ENCODE measurements at regions not wholly inside any gene's neighbourhood (a gene's known extent, or its start where the extent isn't known, plus 50 kb on each side); places are given as distances from the start of the nearest gene placed in this dataset.
"Not testable (repeated sequence)": the region's sequence is repeated elsewhere in the genome, so short reads cannot be mapped to it uniquely, and the experiment has no call there.

DNA sequence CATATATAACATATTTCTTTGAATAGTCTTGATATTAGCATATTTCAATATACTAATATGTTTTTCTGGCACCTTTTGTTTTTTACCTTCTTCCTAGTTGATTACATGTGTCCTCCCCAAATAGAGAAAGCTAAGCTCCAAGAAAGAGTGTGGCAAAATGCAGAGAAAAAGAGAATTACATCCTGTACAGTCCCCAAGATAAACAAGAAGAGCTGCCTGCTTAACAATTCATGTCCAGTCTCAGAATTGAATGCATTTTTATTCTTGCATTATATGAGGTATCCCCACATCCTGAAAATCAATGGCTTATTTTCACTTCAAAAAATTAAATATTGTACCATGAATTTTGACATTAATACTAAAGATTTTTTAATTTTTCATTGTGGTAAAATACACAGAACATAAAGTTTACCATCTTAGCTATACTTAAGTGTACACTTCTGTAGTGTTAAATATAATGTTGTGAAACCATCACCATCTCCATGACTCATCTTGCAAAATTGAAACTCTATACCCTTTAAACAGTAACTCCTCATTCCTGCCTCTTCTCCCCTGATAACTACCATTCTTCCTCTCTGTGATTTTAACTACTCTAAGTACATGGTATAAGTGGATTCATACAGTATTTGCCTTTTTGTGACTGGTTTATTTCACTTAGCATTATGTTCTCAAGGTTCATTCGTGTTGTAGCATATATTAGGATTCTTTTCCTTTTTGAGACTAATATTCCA lies 490.3 kb downstream of the COL12A1 start:
- no peak for DNase-seq (ENCODE audit: low spot score)

DNA sequence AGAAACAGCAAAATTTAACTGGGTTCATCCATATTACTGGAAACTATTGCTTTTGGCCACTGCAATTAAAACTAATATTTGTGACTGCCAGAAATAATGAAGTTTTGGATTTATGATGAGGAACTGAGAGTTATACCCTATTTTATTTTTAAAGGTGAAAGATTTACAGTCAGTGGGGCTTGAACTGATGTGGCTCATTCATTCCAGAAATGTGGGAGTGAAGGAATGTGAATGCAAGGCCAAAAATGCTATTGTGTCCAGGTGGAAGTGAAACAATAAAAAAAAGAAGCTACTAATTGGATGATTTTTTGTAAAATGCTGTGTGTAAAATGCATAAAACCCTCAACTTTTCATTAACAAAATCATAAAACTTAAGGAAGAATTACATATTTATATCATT lies 491.9 kb downstream of the COL12A1 start:
- no peak for DNase-seq (ENCODE audit: low spot score)

DNA sequence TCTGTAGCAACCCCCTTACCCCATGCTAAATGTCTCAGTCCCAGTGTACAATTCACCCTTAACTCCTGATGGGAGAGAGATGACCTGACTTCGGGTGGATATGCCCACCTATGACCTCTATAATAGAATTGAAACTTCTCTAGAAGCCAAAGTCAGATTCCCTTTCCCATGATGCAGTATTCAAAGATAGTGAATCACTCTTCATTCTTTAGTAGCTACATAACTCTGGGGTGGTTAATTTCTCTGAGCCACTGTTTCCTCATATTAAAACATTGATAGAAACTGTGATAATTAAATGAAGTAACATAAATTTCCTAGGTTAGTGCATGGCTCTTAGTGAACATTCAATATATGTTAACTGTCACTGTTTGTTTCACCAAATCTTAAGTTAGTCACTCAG lies 500.4 kb downstream of the COL12A1 start:
- peak; percentile 43 for DNase-seq (ENCODE audit: low spot score)

DNA sequence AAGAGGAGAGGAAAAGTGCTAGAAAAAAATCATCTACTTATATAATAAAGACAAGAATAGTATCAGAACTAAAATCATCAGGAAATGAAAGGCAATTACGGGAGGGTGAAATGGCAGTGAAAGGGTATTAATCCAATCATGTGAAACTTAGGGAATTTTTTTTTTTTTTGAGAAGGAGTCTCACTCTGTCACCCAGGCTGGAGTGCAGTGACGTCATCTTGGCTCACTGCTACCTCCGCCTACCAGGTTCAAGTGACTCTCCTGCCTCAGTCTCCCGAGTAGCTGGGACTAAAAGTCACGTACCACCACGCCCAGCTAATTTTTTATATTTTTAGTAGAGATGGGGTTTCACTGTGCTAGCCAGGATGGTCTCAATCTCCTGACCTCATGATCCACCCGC lies 501.3 kb downstream of the COL12A1 start:
- not testable (repeated sequence) for DNase-seq (ENCODE audit: low spot score)

DNA sequence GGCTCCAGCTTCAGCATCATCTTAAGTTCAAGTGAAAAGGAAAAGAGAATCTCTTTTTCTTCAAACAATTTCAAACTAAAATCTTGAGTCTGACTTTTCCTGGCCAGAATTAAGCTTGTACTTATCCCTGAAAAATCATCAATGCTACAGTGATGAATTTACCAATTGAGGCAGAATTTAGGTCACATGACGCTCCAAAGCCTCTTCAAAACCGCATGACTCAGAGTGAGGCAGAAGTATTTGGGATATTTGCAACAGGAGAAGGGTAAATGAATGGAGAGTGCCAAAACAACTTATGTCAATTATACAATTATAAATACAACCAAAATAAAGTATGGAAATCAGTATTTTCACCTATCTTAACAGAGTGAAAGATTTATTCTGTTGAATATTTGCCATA lies 515.5 kb downstream of the COL12A1 start:
- DNase-seq (ENCODE audit: low spot score) = peak; percentile 9

DNA sequence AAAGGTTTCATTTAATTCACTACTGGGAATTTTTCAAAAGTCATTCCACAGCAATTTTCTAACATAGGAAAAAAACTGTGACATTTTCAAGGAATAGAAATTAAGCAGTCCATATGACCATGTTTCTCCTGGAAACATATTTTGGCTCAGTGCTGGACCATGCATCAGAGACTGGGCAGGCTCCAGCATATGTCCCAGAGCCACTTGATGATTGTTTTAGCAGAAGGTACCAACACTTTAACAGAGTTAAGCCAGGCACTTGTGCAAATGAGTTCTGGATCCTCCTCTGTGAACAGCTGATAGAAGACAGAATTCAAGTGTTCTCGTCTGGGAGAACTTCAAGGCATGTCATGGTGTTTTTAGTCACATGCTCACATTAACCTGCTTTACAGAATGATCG lies 516.3 kb downstream of the COL12A1 start:
- DNase-seq (ENCODE audit: low spot score) = no peak

DNA sequence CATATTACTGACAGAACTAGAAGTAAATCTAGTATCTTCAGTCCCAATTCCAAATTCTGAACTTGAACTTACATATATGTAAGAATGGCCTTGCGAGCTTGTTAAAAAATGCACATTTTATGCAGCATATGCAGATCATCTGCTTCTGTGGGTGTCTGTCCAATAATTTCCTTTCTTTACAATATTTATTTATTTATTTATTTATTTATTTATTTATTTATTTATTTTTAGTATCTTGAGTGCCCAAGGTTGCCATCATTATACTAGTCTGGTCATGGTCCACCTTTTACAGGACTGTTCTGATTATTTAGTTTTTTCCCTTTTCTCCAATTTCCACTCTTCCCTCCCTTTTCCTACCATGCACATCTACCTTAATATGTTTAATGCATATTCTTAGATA lies 528.4 kb downstream of the COL12A1 start:
- DNase-seq (ENCODE audit: low spot score) = no peak

DNA sequence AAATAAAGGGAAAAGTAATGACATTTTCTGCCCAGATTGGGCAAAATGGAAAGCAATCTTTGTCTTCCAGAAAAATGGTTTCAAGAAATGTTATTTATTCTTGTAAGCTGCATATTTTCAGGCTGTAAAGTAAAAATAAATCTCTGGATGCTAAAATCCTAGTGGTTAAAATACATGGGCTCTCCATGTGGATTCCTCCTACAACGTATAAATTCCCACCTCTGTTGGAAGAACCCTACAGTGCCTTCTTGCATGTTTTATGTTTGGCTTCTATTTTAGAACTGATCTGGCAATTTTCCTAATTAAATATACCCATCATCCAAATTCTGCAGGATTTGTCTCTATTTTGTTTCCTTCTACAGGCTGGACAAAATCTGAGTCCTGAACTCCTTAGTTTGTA lies 528.9 kb downstream of the COL12A1 start:
- no peak for DNase-seq (ENCODE audit: low spot score)

DNA sequence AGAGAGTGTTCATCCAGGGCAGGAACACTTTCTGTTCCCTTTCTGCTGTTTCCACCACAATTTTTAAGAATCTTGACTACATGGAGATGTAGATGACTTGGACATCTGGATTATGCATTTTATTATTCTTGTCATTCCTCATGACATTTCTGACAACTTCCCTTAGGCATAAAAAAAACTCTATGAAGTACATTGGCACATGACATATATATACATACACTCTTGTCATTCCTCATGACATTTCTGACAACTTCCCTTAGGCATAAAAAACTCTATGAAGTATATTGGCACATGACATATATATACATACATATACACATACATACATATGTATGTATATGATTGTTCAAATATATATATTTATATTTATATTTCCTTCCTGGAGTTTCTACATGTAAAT lies 531.5 kb downstream of the COL12A1 start:
- DNase-seq (ENCODE audit: low spot score) = no peak

DNA sequence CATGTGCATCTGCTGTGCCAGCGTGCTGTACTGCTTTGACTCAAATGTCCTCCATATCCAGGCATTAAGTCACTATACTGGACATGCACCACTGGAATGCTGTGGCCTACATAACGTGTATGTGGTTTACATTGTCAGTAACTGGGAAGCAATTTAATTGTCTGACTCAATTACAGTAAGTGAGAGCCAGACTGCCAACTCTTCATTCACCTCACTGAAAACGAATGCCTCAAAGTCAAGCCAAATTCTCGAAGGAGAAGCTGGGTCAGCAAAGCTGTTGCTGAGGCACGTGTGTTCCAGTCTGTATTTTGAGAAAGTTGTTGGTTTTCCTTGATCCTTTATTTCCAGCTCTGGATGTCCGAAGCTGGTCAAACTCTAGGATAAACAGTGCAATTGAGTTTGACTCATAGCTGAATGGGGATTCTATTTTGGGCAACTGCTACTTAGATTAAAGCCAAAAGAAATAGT lies 534.3 kb downstream of the COL12A1 start:
- peak; percentile 80 for DNase-seq (ENCODE audit: low spot score)

DNA sequence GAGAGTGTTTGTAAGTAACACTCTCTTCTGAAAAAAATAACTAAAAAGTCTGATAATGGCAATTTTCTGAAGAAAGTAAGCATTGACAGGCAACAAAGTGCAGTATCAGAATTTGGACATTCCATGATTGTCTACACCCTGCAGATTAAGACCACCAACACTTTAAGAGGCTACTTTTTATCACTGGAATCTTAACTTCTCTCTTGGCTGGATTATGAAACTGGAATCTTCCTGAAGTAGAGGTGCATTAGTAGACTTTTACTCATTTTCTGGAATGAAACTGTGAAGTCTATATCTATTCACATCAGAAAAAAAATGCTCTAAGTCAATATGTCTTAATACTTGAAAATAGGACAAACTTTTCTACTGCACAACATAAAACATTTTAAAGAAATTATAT lies 547.5 kb downstream of the COL12A1 start:
- no peak for DNase-seq (ENCODE audit: low spot score)

DNA sequence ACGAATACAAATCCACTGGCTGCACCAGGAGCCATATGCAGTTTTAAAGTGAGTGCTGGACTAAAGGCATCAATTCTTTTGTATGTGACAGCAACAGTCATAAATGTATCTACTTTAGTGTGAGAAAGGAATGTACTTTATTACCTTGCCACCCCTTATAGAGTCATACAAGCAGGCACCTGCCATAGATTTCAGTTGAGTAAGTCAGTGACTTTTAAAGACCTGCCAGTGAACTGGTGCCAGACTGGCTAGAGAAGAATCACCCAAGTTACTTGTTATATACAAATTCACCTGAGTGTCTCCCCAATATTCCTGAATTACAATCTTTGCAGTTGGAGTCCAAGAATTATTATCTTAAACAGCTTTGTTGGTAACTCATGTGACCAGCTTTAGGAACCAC lies 547.9 kb downstream of the COL12A1 start:
- no peak for DNase-seq (ENCODE audit: low spot score)

DNA sequence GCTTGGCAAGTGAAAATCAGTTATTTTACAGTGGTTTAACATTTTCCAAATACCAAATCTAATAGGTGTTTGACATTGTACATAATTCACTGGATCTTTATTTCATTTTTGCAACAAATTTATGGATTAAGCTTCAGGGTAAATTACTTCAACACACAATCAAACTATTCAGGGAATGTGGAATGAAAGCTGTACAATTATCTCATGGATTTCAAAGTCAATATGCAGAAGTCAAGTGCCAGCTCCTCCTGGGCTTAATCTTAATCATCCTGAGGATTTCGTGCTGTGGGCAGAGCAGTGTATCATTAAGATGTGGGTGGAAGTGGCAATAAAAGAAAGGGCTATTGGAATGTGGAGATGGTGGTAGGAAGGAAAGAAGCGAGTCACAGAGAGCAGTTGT lies 548.8 kb downstream of the COL12A1 start:
- peak; percentile 57 for DNase-seq (ENCODE audit: low spot score)

DNA sequence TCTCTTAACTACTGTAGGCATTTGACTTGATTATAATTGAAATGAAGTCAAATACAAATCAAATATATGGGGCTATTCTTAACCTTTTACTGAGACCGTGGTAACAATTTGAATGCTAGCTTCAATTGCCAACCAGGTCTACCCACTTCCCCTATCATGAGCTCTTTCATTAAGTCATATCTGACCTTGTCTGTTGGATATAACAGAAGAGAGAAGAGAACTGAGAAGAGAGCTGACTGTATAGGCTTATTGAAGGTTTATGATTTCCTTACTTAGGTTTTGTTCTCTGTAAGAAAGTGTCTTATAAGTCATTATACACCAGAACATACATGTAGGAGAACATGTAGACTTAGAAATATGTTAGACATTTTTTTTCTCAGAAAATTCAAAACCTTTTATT lies 549.4 kb downstream of the COL12A1 start:
- DNase-seq (ENCODE audit: low spot score) = no peak

DNA sequence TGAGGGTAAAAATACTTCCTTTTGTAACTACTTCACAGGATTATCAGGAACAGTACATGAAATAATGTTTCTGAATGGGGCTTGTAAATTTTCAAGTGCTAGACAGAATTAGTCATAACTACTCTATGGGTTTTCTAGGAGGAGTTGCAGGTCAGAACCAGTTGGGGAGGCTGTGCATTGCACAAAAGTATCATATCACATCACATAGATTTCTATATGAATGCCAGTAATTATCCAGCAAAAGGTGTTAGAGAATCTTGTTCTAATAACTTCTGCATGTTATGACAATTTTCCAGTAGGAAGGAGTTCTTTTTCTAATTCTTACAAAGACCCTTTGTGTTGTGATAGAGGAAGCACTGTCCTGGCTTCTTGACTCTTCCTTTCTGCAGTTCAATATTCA lies 551.6 kb downstream of the COL12A1 start:
- no peak for DNase-seq (ENCODE audit: low spot score)

DNA sequence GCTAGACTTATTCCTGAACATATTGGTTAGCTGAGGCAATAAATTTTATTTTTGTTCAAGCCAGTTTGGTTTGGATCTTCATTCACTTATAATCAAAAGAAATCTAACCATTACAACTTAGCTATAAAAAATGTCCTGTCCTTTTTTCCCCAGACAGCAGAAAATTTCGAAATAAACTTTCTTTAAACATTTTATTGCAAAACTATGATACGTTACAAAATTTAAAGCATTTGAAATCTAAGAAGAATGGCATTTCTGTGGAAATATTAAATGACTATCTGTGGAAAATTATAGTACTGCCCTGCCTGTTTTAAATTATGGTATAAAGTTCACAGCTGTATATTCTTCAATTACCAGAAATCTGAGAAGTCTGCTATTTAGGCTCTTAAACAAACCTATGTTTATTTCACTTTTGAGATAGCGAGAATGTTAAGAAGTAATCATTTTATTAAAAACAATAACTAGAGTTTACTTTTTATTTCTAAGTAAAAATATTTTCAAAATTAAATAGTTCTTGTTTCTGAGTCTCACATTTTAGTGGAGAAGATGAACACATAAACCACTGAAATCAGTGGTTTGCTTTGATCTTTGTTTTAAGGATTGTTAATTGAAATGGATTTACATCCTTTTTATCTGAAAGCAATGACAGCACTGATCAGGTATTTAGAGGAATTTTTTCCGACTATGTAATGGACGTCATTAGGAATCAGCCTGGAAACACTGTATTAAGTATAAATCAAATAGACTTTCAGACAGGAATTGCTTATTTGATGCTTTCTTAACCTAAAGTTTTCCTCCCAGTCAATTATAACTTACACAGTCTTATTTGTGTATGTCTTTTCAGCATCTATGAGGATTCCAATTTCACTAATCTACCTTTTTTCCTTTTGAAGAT lies 553.7 kb downstream of the COL12A1 start:
- DNase-seq (ENCODE audit: low spot score) = no peak

DNA sequence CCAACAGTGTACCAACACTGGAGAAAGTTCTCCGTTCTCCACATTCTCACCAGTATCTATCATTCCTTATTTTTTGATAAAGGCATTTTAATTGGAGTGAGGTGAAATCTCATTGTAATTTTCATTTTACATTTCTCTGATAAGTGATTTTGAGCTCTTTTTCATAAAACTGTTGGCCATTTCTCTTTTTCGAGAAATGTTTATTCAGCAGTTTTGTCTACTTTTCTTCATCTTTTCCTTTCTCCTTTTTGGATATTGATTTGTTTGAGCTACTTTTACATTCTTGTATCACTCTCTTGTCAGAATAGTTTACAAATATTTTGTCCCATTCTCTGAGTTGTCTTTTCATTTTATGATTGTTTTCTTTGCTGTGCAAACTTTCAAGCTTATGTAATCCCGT lies 555.2 kb downstream of the COL12A1 start:
- DNase-seq (ENCODE audit: low spot score) = no peak

DNA sequence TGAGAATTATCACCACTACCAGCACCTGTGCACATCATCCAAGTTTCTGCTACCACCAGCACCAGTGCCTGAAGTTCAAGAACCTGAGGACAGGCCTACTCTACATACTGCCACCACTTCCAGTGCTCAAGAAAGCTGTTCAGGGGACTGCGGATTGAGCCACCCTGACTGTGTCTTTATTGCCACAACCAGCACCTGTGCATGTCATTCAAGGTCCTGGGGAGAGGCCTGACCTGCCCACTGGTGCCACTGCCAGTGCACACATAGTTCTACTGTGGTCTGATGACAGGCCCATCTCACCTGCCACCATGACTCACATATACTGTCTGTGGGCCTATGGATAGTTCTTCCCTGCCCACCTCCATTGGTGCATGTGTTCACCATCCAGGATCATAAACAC lies 559.4 kb downstream of the COL12A1 start:
- no peak for DNase-seq (ENCODE audit: low spot score)

DNA sequence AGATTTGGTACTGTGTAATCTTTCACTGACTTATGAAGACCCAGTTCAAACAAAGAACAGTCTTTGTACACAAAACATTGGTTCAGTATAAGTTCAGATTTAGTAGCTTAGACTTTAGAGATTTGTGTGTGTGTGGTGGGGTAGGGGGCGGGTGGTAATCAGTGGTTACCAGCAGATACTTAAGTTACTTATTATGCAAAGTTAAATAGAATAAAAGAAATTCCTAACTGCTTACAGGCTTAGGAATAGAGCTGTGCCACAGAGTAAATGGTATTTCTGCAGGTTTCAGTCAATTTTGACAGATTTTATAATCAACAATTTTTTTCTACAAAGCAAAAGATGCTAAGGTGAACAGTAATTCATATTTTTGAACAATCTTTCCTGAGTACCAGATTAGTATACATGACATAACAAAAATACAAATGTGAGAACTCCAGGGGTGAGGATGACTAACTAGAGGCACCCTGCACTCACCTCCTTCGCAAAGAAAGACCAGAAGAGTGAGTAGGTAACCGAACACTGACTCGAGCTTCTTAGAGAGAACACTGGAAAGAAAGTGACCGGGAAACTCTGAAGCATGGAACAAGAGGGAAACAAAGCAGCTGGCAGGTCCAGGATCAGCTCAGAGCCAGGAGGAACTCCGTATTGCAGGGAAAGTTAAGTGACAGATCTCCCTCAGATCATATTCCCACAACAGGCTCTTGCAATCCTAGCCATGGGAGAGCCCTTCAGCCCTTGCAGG lies 560.6 kb downstream of the COL12A1 start:
- no peak for DNase-seq (ENCODE audit: low spot score)

DNA sequence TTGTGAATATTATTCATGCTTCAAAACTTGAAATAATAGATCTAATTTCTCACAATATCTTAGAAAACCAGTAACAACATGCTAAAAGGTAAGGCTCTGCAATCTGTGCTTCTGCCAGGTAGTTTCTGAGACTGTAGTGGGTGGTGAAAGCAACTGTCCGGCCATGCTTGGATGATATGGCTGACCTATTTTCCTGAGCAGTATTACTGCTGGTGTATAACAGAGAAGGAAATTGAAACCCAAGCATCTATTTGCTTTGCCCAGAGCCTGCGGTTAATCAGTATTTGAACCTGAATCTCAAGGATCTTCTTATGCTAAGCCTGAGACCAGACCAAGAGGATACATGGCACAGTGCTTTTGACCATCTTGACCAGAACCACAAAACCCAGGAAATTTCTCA lies 563.8 kb downstream of the COL12A1 start:
- no peak for DNase-seq (ENCODE audit: low spot score)

DNA sequence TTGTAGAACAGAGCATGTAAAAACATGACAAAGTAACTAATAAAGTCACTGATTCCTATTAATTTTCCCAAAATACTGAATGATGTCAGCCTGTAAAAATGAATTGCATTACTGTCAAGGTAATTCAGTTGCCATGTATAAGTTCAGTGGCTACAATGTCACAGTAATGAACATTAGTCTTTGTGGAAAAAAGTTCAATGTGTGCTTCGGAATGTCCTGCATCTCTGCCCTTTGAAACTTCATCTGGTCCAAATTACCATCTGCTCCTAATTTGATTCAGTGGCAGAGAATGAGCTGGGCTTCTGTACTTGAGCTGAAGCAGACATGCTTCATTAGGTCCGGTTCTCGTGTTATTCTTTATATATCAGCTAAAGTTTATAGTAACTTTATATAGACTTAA lies 567.4 kb downstream of the COL12A1 start:
- DNase-seq (ENCODE audit: low spot score) = peak; percentile 58

DNA sequence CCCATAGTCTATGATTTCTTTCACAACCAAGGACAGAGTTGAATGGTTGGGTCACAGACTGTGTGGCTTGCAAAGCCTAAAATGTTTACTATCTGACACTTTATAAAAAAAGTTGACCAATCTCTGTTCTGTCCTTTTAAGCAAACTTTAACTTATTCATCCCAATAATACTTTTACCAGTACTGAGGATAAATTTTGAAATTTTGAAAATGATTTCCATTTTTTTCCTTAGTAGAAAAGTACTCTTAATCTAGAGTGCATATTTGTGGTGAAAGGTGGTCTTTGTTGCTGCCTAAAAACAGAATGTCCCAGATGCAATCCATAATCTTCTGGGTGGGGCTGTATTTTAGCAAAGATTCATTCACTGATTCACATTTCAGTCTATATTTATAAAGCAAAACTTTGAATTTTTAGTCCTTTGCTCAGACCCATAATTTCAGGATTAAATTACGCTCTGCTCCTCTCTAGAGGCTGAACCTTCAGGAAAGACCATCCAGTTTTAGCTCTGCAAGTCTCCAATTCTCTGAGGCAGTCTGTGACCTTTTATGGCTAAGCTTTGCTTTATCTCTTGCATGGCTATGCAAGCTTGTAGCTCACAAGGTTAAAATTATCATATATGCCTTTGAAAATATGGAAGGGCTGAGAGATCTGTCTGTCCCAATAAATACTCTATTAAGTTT lies 573.5 kb downstream of the COL12A1 start:
- DNase-seq (ENCODE audit: low spot score) = no peak

All from AG20443 (cell line).